Sigmoid colon (tissue), 6 donors: ENCODE measurements at regions not wholly inside any gene's neighbourhood (a gene's known extent, or its start where the extent isn't known, plus 50 kb on each side); places are given as distances from the start of the nearest gene placed in this dataset.

Experiments used
- DNase-seq: peaks from one replicate; pipeline ENCODE4 v3.0.0-alpha.2; 2019
- H3K27ac ChIP-seq, 4 donors: fragments of 200-600 bp; sonication (generic); one replicate each; pipeline ENCODE4 v1.5.1; 2016 to 2019; ENCODE audit warnings: mild to moderate bottlenecking in 1 of 4
- H3K27me3 ChIP-seq, 3 donors: fragments of 200-600 bp; sonication (generic); one replicate each; pipeline ENCODE4 v1.5.1; 2019; ENCODE audit warnings: mild to moderate bottlenecking in 1 of 3
- H3K36me3 ChIP-seq, 4 donors: fragments of 200-600 bp; sonication (generic); one replicate each; pipeline ENCODE4 v1.5.1; 2016 to 2019
- H3K4me1 ChIP-seq, 4 donors: fragments of 200-600 bp; sonication (generic); one replicate each; pipeline ENCODE4 v1.5.1; 2017 to 2019
- H3K4me3 ChIP-seq, 4 donors: fragments of 200-600 bp; sonication (generic); one replicate each; pipeline ENCODE4 v1.5.1; 2017 to 2019; ENCODE audit warnings: mild to moderate bottlenecking in 2 of 4, moderate library complexity in 1 of 4
- H3K9me3 ChIP-seq, 4 donors: fragments of 200-600 bp in 3 of 4; sonication (generic) in 3 of 4; one replicate each; pipeline versions ENCODE4 v1.5.1 to v1.6.1; 2013 to 2019
- EP300 ChIP-seq, 4 donors: sonication (generic); formaldehyde crosslinking; IDR thresholded peaks; one replicate each; pipeline ENCODE4 v1.6.1; 2017; ENCODE audit warnings: antibody characterized with exemption in 4 of 4
- POLR2A ChIP-seq, 2 donors: fragments of 450-650 bp; IDR thresholded peaks; one replicate each; pipeline ENCODE4 v1.6.1; 2016; ENCODE audit warnings: antibody characterized with exemption in 2 of 2, mild to moderate bottlenecking in 2 of 2, moderate library complexity in 2 of 2
- POLR2AphosphoS5 ChIP-seq, 4 donors: sonication (generic); formaldehyde crosslinking; IDR thresholded peaks; one replicate each; pipeline ENCODE4 v1.6.1; 2017; ENCODE audit warnings: antibody characterized with exemption in 4 of 4
- WGBS, 2 donors: extraction: QIAGEN DNeasy Blood & Tissue Kit; methylation state at CpG; one replicate each; pipeline ENCODE4 v1.1.7; 2013; 5-methylcytosine and 5-hydroxymethylcytosine counted together
- intact Hi-C: fragments of 100-400 bp; cut with DNase I; formaldehyde crosslinking; loops from one replicate; pipeline ENCODE4 v1.15.1; 2023
- TF ChIP-seq, protein P1 (sequence below), 4 experiments: fragments of 450-650 bp in 3 of 4; fragments of 200-600 bp in 1 of 4; IDR thresholded peaks; one replicate each; pipeline ENCODE4 v1.5.1; 2016 to 2019; ENCODE audit warnings: antibody characterized with exemption in 4 of 4, mild to moderate bottlenecking in 3 of 4, moderate library complexity in 2 of 4
- donor health status: healthy with polysubstance abuse.
- donor health status: healthy.

GRCh38 chr5:154610321-154611154, 132.5 kb upstream of the HAND1 start:
- TF ChIP-seq, protein P1, sequence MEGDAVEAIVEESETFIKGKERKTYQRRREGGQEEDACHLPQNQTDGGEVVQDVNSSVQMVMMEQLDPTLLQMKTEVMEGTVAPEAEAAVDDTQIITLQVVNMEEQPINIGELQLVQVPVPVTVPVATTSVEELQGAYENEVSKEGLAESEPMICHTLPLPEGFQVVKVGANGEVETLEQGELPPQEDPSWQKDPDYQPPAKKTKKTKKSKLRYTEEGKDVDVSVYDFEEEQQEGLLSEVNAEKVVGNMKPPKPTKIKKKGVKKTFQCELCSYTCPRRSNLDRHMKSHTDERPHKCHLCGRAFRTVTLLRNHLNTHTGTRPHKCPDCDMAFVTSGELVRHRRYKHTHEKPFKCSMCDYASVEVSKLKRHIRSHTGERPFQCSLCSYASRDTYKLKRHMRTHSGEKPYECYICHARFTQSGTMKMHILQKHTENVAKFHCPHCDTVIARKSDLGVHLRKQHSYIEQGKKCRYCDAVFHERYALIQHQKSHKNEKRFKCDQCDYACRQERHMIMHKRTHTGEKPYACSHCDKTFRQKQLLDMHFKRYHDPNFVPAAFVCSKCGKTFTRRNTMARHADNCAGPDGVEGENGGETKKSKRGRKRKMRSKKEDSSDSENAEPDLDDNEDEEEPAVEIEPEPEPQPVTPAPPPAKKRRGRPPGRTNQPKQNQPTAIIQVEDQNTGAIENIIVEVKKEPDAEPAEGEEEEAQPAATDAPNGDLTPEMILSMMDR (IDR thresholded peaks at IDR 0.05): peak; percentile 88 to 93 (median 93)
- TF ChIP-seq EP300 (IDR thresholded peaks at IDR 0.05): no peak
- TF ChIP-seq POLR2AphosphoS5 (IDR thresholded peaks at IDR 0.05): peak in 1 of 4 donors; percentile 14
- no peak for TF ChIP-seq POLR2A (IDR thresholded peaks at IDR 0.05)
- H3K27ac ChIP-seq: no peak overlapping the region
- H3K4me3 ChIP-seq: peak overlapping the region; percentile 15 to 49 (median 43)
- peaks cover 0 to 21% (median 0%) of the 10 kb centered on the region in 3 donors for H3K27me3 ChIP-seq
- H3K9me3 ChIP-seq: no peaks in the 10 kb centered on the region
- H3K36me3 ChIP-seq: no peaks in the 10 kb centered on the region
- DNase-seq: peak; percentile 91
- peaks cover 0 to 39% (median 29%) of the 10 kb centered on the region in 4 donors for H3K4me1 ChIP-seq
- intact Hi-C loops: loop anchor here (1.0 to 10.0 kb wide), 2 partner anchors 143 to 536 kb away; no protein-coding TSS in a partner anchor
- WGBS, 2 donors: 1 to 2% methylated on average over 50 of the region's 50 CpGs

DNA sequence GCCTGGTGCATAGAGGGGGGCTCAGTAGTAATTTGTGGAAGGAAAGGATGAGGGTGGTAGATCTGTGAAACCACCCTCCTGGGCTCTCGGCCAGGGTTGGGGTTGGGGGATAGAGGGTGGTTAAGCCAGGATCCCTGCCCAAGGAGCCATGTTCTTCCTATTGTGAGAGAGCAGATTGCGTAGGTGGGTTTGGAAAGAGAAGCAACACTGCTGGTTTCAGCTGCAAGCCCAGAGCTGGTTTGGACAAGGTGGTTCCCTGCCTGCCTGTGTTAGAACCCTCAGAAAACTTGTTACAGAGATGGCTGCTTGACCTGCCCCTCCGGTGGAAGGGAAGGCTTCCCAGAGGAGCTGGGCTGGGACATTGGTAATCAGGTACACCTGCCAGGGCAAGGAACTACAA, 131.2 kb upstream of the HAND1 start:
- intact Hi-C loops: loop anchor here (2.0 kb wide), 1 partner anchor 88 kb away; no protein-coding TSS in a partner anchor
- no peak for TF ChIP-seq POLR2AphosphoS5 (IDR thresholded peaks at IDR 0.05)
- TF ChIP-seq, protein P1 (IDR thresholded peaks at IDR 0.05): no peak
- no peak for TF ChIP-seq POLR2A (IDR thresholded peaks at IDR 0.05)
- TF ChIP-seq EP300 (IDR thresholded peaks at IDR 0.05): no peak
- no peak for DNase-seq
- H3K27me3 ChIP-seq: peaks cover 0 to 21% (median 0%) of the 10 kb centered on the region in 3 donors
- WGBS, 2 donors: 82 to 90% methylated on average over 3 of the region's 3 CpGs
- H3K4me1 ChIP-seq: peaks cover 0 to 52% (median 40%) of the 10 kb centered on the region in 4 donors
- no peaks in the 10 kb centered on the region for H3K9me3 ChIP-seq
- no peaks in the 10 kb centered on the region for H3K36me3 ChIP-seq
- H3K27ac ChIP-seq: no peak overlapping the region
- no peak overlapping the region for H3K4me3 ChIP-seq

- Histone ChIP-seq H3K36me3 (no peaks in the 10 kb centered on the region), H3K4me3 (no peak overlapping the region), H3K27me3 (peaks cover 0 to 21% (median 0%) of the 10 kb centered on the region in 3 donors), H3K9me3 (no peaks in the 10 kb centered on the region), H3K4me1 (peaks cover 0 to 58% (median 47%) of the 10 kb centered on the region in 4 donors), H3K27ac (peak overlapping the region in 1 of 4 donors; percentile 76)
- no peak for DNase-seq
- WGBS, 2 donors: 40 to 53% methylated on average over 7 of the region's 7 CpGs
- intact Hi-C loops: loop anchor here (2.0 kb wide), 1 partner anchor 88 kb away; no protein-coding TSS in a partner anchor
- TF ChIP-seq, protein P1 (IDR thresholded peaks at IDR 0.05): no peak
- TF ChIP-seq POLR2AphosphoS5 (IDR thresholded peaks at IDR 0.05) (no peak), POLR2A (IDR thresholded peaks at IDR 0.05) (no peak), EP300 (IDR thresholded peaks at IDR 0.05) (no peak)
Measured at GRCh38 chr5:154608531-154609011, 130.5 kb upstream of the HAND1 start.

- H3K36me3 ChIP-seq: no peaks in the 10 kb centered on the region
- intact Hi-C loops: loop anchor here (2.0 kb wide), 1 partner anchor 87 kb away; no protein-coding TSS in a partner anchor
- TF ChIP-seq EP300 (IDR thresholded peaks at IDR 0.05) (no peak), POLR2A (IDR thresholded peaks at IDR 0.05) (no peak), POLR2AphosphoS5 (IDR thresholded peaks at IDR 0.05) (no peak)
- TF ChIP-seq, protein P1 (IDR thresholded peaks at IDR 0.05): no peak
- DNase-seq: no peak
- peaks cover 0 to 58% (median 50%) of the 10 kb centered on the region in 4 donors for H3K4me1 ChIP-seq
- no peak overlapping the region for H3K4me3 ChIP-seq
- H3K27me3 ChIP-seq: peaks cover 0 to 21% (median 0%) of the 10 kb centered on the region in 3 donors
- H3K27ac ChIP-seq: peak overlapping the region in 2 of 4 donors; percentile 59 to 76
- no peaks in the 10 kb centered on the region for H3K9me3 ChIP-seq
- 92 to 96% methylated on average over 4 of the region's 4 CpGs for WGBS, 2 donors
Measured at GRCh38 chr5:154607746-154608145, 129.7 kb upstream of the HAND1 start.
